ENCODE measurements at regions not wholly inside any gene's neighbourhood (a gene's known extent, or its start where the extent isn't known, plus 50 kb on each side); places are given as distances from the start of the nearest gene placed in this dataset.
A peak's percentile ranks its signal among the peaks of the same experiment; 100 is the strongest.

- no peak for TF ChIP-seq CTCF (IDR thresholded peaks at IDR 0.05)
- TF ChIP-seq POLR2A (IDR thresholded peaks at IDR 0.05) = no peak
- TF ChIP-seq EP300 (IDR thresholded peaks at IDR 0.05) = no peak
- no peak for TF ChIP-seq POLR2AphosphoS5 (IDR thresholded peaks at IDR 0.05)
- Histone ChIP-seq H3K4me1 (peaks cover 0 to 39% (median 30%) of the 10 kb centered on the region in 4 donors), H3K9me3 (no peaks in the 10 kb centered on the region), H3K36me3 (no peaks in the 10 kb centered on the region), H3K4me3 (no peak overlapping the region), H3K27ac (peak overlapping the region in 3 of 4 donors; percentile 18 to 76 (median 73)), H3K27me3 (no peaks in the 10 kb centered on the region)
- 77 to 81% methylated on average over 6 of the region's 6 CpGs for WGBS, 2 donors
- intact Hi-C loops (cut with DNase I) = loop anchor here (10.0 kb wide), 1 partner anchor 952 kb away; the partner anchor contains the start of gene TGFB2
- DNase-seq = no peak
These were observed 123.0 kb downstream of the LYPLAL1 start for GRCh38 chr1:219296430-219297355.

GRCh38 chr1:219294251-219294650 is 120.6 kb downstream of the LYPLAL1 start:
- TF ChIP-seq POLR2A (IDR thresholded peaks at IDR 0.05) (no peak), EP300 (IDR thresholded peaks at IDR 0.05) (no peak), POLR2AphosphoS5 (IDR thresholded peaks at IDR 0.05) (no peak), CTCF (IDR thresholded peaks at IDR 0.05) (no peak)
- H3K27me3 ChIP-seq = no peaks in the 10 kb centered on the region
- no peaks in the 10 kb centered on the region for H3K36me3 ChIP-seq
- H3K4me1 ChIP-seq = peaks cover 0 to 33% (median 23%) of the 10 kb centered on the region in 4 donors
- H3K9me3 ChIP-seq = no peaks in the 10 kb centered on the region
- no peak for DNase-seq
- H3K4me3 ChIP-seq = no peak overlapping the region
- peak overlapping the region; percentile 8 to 49 (median 33) for H3K27ac ChIP-seq
- intact Hi-C loops (cut with DNase I) = loop anchor here (10.0 kb wide), 1 partner anchor 949 kb away; the partner anchor contains the start of gene TGFB2

DNA sequence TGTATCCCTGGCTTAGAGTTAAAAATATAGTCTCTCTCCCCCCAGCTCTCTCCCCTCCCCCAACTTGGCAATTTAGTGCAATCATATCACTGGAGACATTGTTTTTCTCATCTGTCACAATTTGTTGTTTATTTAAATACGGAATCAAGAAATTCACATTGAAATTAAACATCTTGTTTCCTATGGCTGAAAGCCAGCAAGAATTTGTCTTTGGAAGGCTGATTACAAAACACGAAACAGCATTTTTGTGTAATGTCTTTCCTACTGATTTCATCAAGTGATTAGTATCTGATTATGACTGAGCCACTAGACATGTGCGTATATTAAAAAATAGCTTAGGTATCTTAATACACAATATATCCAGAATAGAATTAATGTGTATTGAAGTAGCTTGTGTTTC is 119.7 kb downstream of the LYPLAL1 start:
- Histone ChIP-seq H3K4me1 (peaks cover 0 to 24% (median 20%) of the 10 kb centered on the region in 4 donors), H3K27me3 (no peaks in the 10 kb centered on the region), H3K27ac (peak overlapping the region in 3 of 4 donors; percentile 8 to 49 (median 49)), H3K36me3 (no peaks in the 10 kb centered on the region), H3K9me3 (no peaks in the 10 kb centered on the region), H3K4me3 (no peak overlapping the region)
- DNase-seq = no peak
- intact Hi-C loops (cut with DNase I) = loop anchor here (10.0 kb wide), 1 partner anchor 949 kb away; the partner anchor contains the start of gene TGFB2
- TF ChIP-seq CTCF (IDR thresholded peaks at IDR 0.05) (no peak), POLR2A (IDR thresholded peaks at IDR 0.05) (no peak), POLR2AphosphoS5 (IDR thresholded peaks at IDR 0.05) (peak in 3 of 4 donors; percentile 10 to 39 (median 17)), EP300 (IDR thresholded peaks at IDR 0.05) (no peak)
- 78 to 88% methylated on average over 3 of the region's 3 CpGs for WGBS, 2 donors

- H3K9me3 ChIP-seq = no peaks in the 10 kb centered on the region
- intact Hi-C loops (cut with DNase I) = loop anchor here (10.0 kb wide), 1 partner anchor 948 kb away; the partner anchor contains the start of gene TGFB2
- peak overlapping the region in 2 of 4 donors; percentile 13 to 49 for H3K27ac ChIP-seq
- WGBS, 2 donors = 78 to 90% methylated on average over 3 of the region's 3 CpGs
- H3K27me3 ChIP-seq = no peaks in the 10 kb centered on the region
- no peak for DNase-seq
- no peaks in the 10 kb centered on the region for H3K36me3 ChIP-seq
- no peak for TF ChIP-seq CTCF (IDR thresholded peaks at IDR 0.05)
- TF ChIP-seq POLR2A (IDR thresholded peaks at IDR 0.05) = no peak
- TF ChIP-seq POLR2AphosphoS5 (IDR thresholded peaks at IDR 0.05) = no peak
- TF ChIP-seq EP300 (IDR thresholded peaks at IDR 0.05) = no peak
- no peak overlapping the region for H3K4me3 ChIP-seq
- H3K4me1 ChIP-seq = peaks cover 0 to 20% (median 16%) of the 10 kb centered on the region in 4 donors
These were observed 119.3 kb downstream of the LYPLAL1 start for GRCh38 chr1:219292999-219293398.

Data from sigmoid colon (tissue), 6 donors.